T-helper 1 cell (primary cell): ENCODE measurements at regions not wholly inside any gene's neighbourhood (a gene's known extent, or its start where the extent isn't known, plus 50 kb on each side); places are given as distances from the start of the nearest gene placed in this dataset.

ENCODE experiments used
- DNase-seq, 5 donors: peaks; one replicate each; pipeline ENCODE4 v3.0.0-alpha.2; 2012 to 2020

DNA sequence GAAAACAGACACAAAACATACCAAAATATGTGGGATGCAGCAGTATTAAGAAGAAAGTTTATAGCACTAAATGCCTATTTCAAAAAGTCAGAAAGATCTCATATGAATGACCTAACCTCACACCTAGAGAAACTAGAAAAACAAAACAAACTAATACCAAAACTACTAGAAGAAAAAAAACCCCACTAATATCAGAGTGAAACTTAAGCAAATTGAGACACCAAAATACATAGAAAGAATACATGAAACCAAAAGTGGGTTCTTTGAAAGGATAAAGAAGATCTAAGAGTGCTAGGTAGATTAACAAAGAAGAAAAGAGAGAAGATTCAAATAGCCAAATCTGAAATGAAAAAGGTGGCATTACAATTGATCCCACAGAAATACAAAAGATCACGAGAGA, 494.1 kb downstream of the SH2D4B start:
- no peak for DNase-seq

DNA sequence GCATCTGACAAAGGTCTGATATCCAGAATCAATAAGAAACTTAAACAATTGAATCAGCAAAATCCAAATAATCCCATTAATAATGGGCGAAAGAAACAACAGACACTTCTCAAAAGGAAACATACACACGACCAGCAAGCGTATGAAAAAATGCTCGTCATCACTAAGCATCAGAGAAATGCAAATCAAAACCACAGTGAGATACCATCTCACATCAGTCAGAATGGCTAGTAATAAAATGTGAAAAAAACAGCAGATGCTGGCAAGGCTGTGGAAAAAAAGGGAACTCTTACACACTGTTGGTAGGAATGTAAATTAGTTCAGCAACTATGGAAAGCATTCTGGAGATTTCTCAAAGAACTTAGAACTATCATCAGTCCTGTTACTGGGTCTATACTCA, 496.7 kb downstream of the SH2D4B start:
- DNase-seq: no peak

DNA sequence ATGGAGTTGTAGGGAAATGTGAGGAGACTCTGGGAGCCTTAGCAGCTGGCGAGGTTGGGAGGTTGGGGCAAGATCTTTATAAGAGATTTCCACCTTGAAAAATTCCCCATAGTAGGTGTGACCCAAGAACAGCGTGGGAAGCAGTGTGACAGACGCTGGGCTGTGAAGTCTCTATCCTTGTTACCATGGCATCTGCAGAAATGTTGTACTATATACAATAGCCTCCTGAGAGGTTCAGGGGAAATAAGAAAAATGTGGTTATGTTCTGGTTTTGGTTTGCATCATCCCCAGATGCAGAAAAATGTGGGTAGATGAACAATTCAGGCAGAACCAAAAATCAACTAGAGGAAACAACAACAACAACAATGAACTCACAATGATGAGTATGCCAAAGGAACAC, 498.6 kb downstream of the SH2D4B start:
- DNase-seq: no peak

DNA sequence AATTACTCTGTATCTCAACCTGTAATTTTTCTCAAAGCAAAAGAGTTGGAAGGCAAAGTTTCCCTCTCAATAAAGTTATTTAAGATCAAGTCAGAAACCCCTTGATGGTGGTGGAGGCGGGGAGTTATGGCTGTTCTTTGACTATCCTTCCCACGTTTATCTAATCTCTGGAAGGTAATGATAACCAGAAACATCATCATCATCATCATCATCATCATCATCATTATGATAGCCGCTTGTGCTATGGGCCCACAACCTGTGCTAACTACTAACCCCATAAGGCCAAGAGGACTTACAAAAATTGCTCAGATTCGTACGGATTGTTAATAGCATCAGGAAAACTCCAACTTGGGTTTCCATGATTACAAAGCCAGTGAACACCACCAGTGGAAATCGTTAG, 502.3 kb downstream of the SH2D4B start:
- DNase-seq: no peak

DNA sequence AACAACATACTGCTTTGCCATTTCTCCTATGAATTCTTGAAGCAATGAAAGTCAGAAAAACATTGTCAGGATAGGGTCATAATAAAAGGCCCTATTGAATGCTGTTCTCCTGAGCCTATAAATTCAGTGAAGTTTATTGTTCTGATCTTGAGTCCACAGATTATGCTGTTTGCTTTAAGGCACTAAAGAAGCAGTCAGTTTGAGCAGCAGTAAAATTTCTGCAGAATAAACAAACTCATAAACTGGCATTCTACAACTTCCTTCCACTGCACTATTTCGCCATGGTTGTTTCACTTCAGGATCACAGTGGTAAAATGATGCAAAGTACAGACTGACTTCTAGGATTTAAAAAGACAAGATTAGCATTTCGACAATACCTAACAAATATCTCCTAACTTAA, 503.2 kb downstream of the SH2D4B start:
- no peak for DNase-seq

DNA sequence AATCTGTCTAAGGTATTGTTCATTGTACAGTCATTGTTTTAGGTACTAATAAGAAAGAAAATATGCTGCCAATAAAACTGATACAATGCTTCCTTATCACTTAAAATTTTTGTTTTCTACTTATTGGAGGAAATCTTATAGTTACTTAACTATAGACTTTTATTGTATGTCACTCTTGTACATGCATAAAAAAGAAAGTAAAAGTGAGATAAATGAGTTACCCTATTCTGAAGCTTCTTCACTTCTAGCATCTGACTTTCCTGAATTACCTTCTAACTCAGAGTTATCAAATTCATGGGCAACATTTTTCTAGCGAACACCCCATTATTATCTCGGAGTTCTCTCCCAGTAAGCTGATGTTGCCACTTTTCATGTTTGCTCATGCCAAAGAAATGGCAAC, 504.9 kb downstream of the SH2D4B start:
- no peak for DNase-seq

DNA sequence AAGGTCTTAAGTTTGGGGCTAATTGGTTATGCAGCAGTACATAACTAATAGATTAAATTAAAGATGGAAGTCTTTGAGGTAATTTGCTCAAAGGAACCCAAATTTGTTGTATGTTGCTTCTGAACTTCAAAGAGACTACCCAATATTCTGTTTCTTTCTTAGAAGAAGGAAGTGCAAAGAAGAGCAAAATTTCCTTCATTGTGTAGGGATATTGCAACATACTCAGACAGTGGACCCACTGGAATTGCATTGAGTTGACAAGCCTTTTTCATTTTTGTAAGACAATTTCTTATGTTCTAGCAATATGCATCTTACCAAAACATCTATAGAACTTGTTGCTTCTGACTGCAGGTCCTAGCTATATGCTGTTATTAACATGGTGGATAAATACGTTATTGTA, 527.8 kb downstream of the SH2D4B start:
- DNase-seq: no peak

DNA sequence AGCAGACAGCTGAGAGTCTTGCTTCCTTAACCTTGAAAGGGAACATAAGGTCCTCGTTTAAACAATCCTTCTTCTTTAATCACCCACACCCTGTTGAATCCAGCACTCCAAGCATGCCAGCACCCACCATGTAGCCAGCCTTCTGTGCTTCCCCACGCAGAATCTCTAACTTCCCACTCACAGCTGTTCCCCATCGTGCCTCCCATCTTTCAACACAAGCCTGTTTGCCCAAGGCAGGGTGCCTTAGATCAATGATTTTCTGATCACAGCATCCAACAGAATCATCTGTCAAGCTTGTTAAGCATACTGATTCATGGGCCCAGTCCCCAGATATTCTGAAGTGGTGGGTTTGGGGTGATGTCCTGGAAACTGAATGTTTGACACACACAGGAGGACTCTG, 530.8 kb downstream of the SH2D4B start:
- no peak for DNase-seq

DNA sequence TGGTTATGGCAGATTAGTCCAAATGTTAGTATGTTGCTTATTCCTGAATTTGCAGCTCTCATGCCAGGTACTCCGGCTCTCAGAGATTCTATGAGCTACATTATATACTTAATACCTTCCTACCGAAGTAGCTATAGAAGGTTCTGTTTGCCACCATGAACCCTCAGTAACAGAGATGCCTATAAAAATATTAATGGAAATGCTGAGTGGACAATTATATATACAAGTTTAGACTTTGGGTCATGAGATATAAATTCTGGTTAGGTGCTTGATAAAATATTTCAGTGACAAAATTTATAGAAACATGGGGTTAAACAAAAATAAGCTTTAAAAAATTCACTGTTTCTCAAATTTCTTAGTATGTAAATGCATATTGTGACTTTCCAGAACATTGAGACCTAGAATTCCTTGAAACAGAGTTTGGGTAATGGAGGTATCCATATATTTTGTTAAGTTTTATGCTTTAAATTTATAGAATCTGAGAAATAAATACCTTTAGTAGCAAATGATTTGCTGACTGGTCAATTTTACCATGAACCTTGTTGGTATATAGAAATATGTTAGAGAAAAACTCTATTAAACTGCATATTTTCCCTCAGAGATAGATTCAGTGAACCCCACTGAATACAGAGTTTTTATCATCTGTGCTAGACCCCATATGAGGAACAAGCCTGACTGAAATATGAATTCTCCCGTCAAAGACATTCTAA, 533.5 kb downstream of the SH2D4B start:
- no peak for DNase-seq

DNA sequence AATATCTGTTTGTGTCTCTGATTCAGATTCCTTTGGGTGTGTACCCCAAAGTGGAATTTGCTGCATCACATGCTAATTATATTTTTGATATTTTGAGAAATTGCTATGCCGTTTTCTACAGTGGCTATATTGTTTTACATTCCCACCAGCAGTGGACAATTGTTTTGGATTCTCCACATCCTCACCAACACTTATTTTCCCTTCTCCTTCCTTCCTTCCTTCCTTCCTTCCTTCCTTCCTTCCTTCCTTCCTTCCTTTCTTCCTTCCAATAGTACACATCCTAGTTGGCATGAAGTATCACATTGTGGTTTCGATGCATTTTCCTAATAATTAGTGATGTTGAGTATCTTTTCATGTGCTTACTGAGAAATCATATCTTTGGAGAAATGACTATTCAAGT, 535.5 kb downstream of the SH2D4B start:
- no peak for DNase-seq

DNA sequence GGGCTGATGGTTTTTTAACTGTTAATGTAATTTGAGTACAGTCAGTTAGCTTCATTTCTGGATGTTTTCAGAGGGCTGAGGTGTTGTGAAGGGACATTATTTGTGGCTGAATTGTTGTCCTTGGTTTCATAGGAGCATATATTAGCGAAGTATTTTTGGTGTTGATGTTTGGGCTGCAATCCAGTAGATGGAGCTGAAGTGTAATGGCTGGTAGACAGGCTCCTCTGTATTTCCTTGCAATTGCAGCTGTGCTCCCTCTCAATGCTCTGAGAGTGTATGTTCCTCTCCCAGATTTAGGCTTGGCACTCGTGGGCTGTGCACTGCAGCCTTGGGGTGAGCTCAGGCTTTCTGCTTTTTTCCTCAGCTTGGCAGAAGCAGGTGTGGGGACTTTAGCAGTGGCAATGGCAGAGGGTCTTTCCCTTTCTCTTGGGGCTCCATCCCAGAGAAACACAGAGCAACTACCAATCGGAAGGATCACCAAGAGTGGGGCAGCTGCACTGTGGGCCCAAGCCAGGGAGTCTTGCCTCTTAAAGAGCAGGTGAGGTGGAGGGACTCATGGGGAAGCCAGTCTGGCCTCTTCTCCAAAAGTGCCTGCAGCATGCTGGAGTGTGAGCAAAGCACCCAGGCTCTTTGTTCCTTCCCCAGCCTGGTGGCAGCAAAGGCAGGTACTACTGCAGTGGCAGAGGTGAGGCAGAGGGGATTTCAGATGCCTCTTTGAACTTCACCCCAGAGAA, 544.4 kb downstream of the SH2D4B start:
- no peak for DNase-seq

DNA sequence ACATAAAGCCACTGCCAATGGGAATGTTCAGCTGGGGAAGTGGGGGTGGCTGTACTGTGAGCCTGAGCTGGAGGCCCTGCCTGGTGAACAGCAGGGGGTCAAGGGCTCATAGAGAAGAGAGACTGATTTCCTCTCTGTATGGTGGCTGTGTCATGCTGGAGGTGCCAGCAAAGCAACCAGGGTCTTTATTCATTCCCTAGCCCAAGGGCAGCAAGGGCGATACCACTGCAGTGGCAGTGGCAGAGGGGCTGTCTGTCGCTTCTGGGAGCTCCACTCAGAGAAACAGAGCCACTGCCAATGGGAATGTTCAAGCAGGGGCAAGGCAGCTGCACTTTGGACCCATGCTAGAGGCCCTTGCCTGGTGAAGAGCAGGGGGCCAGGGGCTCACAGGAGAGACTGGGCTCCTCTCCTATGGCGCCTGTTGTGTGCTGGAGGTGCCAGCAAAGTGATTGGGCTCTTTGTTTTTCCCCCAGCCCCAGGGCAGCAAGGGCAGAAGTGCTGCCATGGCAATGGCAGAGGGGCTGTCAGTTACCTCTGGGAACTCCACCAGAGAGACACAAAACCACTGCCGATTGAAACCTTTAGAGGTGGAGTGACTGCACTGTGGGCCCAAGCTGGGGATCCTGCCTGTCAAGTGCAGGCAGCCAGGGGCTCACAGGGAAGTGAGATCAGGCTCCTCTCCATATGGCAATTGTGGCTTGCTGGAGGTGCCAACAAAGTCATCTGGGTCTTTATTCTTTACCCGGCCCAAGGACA, 545.1 kb downstream of the SH2D4B start:
- DNase-seq: no peak

DNA sequence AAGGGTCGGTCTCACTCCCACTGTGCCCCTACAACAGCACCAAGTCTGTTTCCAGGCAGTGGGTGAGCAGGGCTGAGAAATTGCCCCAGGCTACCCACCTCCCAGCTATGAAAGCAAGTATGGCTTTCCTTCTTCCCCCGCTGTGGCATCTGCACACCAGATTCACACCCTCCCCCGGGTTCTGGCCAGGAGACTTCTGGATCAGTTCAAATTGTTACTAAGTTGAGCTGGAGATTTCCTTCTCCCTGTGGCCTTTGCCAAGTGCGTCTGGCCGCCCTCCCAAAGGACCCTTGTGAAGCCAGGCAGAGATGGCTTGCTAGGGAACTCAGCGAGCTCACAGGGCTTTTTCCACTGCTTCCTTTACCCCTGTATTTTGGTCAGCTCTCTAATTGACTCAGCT, 555.4 kb downstream of the SH2D4B start:
- DNase-seq: no peak

DNA sequence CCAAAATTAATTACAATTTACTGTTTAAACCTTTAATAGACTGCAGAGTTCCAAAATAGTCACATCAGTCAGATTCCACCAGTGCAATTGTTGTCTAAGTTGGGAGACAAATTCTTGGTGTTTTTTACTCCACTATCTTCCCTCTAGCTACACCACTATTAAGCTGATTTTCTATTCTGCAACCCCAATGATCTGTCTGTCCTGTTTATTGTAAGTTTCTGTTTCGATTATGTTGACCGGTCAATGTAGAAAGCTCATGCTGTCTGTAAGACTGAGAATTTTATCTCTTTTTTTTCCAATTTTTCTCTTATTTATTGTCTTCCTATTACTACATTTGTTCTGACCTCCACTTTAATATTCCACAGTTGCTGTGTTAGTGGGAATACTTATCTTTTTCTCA, 557.5 kb downstream of the SH2D4B start:
- DNase-seq: no peak

DNA sequence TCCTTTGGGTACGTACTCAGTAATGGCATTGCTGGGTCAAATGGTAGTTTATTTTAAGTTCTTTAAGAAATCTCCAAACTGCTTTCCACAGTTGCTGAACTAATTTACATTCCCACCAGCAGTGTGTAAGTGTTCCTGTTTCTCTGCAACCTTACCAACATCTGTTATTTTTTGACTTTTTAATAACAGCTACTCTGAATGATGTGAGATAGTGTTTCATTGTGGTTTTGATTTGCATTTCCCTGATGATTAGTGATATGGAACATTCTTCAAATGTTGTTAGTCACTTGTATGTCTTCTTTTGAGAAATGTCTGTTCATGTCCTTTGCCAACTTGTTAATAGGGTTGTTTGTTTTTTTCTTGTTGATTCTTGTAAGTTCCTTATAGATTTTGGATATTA, 558.9 kb downstream of the SH2D4B start:
- no peak for DNase-seq

DNA sequence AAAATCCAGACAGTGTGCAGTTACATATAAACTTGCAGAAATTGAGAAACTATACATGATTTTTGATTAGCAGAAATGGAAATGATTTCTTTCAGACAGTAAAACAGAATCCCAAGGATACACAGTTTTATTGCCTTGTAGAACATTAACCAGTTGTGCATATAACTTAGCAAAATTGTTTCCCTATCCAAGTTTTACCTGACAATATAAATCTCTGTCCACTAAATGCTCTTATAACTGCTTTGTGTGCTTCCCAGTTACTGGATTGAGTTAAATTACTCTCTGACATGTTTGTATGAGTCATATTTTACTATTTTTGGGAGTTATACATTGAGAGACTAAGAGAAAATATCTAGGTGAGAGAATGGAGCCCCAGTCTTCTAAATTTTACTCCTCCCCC, 563.4 kb downstream of the SH2D4B start:
- DNase-seq: no peak

DNA sequence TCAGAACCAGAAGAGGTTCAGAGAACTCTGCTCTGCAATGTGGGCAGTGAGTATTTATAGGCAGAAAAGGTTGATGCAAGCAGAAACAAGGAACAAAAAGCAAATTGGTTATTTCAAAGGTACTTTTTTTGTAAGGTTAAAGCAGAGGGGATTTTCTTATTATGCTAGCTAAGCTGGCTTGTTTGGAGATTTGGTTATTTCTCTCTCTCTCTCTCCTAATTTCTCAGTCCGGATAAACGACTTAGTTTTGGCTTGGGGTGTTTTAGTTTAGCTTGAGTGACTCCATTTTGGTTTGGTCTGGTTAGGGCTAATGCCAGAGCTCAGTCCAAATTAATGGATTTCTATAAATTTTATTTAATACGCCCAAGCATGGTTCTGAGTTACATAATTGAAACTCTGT, 566.8 kb downstream of the SH2D4B start:
- DNase-seq: no peak

DNA sequence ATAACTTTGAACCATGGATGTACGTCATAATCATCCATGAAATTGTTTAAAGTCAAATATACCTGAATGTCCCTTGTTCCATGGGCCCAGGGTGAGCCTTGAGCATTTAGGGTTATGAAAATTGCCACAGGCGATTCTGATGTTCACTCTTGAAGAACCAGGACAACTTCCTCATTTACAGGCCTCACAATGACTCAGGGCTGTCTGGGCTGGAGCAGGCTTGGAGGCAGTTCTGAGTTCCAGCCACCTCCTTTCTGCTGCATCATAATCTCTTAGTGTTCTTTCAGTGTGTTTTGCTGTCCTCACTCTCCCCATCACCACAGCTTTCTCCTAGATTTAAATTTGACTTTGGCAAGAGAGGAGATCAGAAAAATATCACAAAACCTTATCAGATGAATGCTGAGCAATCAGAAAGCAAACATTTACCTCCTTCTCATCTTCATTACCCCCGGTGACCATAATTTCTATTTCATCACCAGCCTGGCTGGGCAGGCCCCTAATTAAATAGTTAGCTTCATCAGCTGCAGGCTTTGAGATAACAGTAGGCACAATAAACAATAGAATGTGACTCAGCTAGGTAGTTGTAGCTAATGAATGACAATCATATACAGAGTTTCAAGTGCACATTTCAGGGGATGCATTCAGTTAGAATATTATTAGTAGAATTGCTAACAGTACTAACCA, 571.0 kb downstream of the SH2D4B start:
- DNase-seq: no peak

DNA sequence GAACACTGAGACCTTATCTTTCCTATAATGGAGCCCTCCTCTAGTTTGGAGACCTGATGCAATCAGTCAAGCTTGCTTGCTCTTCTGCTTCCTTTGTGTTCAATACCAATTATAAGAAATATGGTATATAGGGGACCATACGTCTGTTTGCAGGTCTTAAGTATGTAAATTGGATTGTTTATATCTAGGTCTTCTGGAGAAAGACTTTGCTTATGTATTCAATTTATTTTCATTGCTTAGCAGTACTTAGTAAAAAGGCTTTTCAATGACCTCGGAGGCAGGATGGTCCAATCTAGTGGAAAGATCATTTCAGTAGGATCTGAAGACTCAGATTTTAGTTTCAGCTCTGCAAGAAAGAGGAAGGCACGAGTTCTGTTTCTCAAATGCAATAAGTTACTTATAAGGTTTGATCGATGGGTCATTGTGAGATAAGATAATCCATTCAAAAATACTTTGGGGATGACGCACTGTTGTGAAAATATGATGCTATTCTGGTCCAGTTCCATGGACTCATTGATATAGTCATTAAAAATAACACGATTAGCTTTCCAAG, 571.6 kb downstream of the SH2D4B start:
- DNase-seq: no peak

DNA sequence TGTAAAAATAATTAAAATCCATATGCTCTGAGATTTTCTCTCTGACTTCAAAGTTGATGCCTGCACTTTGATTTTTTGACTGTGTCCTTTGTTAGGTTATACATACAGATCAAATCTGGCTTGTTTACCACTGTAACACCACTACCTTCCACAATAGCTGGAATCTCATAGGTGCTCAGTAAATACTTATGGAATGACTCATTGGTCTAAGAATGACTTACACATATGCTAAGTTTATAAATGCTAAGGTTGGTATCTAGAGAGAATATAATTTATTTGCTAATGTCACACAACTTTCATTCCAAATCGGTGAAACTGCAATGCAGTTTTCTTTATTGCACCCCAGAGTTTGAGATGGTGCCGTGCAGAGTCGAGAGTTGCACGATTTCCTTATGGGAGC, 578.5 kb downstream of the SH2D4B start:
- no peak for DNase-seq

DNA sequence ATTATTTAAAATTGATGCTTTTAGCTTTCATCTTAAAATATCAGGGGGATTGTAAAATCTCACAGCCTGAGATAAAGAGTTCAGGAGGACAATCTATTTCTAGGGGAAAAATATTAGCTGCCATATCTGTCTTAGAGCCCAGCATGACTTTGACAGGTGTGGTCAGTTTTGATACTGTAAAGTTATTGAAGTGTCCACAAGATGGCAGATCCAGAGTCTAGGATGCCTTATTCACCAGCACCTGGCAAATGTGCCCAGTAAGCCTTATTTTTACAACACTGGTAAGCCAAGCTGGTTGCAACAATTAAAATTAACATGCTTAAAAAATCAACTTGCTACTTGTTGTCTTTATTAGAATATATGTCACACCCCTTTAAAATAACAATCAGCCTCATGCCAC, 579.3 kb downstream of the SH2D4B start:
- no peak for DNase-seq

DNA sequence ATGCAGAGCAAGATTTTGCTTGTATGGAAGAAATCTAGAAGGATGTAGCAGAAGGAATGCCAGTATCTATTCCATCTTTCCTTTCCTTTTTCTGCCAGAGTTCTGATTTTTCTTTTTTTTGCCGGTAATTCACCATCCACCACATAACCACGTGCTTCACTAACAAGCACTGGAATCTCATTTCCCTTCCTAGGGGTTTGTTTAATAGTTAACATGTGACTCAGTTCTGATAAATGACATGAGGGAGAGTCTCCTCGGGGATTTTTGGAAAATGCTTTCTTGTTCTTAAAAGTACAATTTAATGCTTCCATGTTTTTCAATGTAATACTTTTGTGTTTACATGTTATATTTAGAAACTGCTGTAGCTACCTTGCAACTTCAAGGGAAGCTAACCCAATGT, 590.2 kb downstream of the SH2D4B start:
- no peak for DNase-seq

DNA sequence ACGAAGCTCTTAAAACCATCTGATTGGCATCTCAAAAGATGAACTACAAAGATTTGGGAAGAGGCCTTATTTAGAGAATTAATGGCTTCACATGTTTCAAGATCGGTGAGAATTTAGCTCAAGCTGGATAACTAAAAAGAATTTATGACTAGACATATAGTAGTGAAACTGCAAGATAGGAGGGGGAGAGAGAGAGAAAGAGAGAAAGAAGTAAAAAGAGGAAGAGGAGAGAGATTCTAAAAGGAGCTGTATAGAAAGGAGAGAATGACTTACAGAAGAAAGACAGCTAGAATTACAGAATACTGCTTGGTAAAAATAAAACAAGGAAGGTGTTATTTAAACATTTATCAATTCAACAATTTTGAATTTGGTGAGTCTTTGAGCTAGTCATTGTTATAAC, 592.3 kb downstream of the SH2D4B start:
- DNase-seq: no peak
